Liver (tissue), 8 donors: ENCODE measurements at regions not wholly inside any gene's neighbourhood (a gene's known extent, or its start where the extent isn't known, plus 50 kb on each side); places are given as distances from the start of the nearest gene placed in this dataset.

Experiments used
- DNase-seq: peaks from one replicate; pipeline ENCODE4 v3.0.0-alpha.2; 2017; ENCODE audit warnings: low spot score
- H3K27ac ChIP-seq, 2 donors: one replicate each; pipeline ENCODE4 v1.7.0; 2013; ENCODE audit warnings: inconsistent platforms in 2 of 2, low read length in 2 of 2, control low read depth in 1 of 2, low read depth in 1 of 2, mild to moderate bottlenecking in 1 of 2
- H3K27me3 ChIP-seq, 4 donors: one replicate each; pipeline versions ENCODE4 v1.6.1 to v1.7.0; 2013; ENCODE audit warnings: low read length in 3 of 4, inconsistent platforms in 1 of 4, mild to moderate bottlenecking in 1 of 4, moderate library complexity in 1 of 4; ENCODE audit not compliant: control insufficient read depth in 4 of 4, insufficient read depth in 4 of 4
- H3K36me3 ChIP-seq, 4 donors: one replicate each; pipeline versions ENCODE4 v1.6.1 to v1.7.0; 2013; ENCODE audit warnings: low read length in 3 of 4, mild to moderate bottlenecking in 3 of 4, low read depth in 1 of 4, moderate library complexity in 1 of 4; ENCODE audit not compliant: control insufficient read depth in 4 of 4, insufficient read depth in 3 of 4
- H3K4me1 ChIP-seq, 4 donors: one replicate each; pipeline versions ENCODE4 v1.6.1 to v1.7.0; 2013; ENCODE audit warnings: low read length in 3 of 4, mild to moderate bottlenecking in 3 of 4, moderate library complexity in 1 of 4; ENCODE audit not compliant: control insufficient read depth in 4 of 4, insufficient read depth in 4 of 4
- H3K4me3 ChIP-seq, 3 donors: one replicate each; pipeline versions ENCODE4 v1.6.1 to v1.7.0; 2013; ENCODE audit warnings: low read length in 3 of 3, control low read depth in 1 of 3, low read depth in 1 of 3, mild to moderate bottlenecking in 1 of 3
- H3K9ac ChIP-seq, 2 donors: one replicate each; pipeline ENCODE4 v1.7.0; 2013; ENCODE audit warnings: low read length in 2 of 2, mild to moderate bottlenecking in 2 of 2, moderate library complexity in 2 of 2, control low read depth in 1 of 2, low read depth in 1 of 2
- H3K9me3 ChIP-seq, 4 donors: one replicate each; pipeline versions ENCODE4 v1.6.1 to v1.7.0; 2013; ENCODE audit warnings: low read length in 3 of 4; ENCODE audit not compliant: control insufficient read depth in 4 of 4
- ATF3 ChIP-seq: IDR thresholded peaks from 2 replicates; pipeline ENCODE4 v1.6.1; 2016; ENCODE audit warnings: antibody characterized with exemption
- CTCF ChIP-seq: fragments of 150-350 bp; IDR thresholded peaks from 2 replicates; pipeline ENCODE4 v1.5.1; 2017; ENCODE audit warnings: improper control_type of control experiment, low read depth, low read length; ENCODE audit not compliant: missing input control
- EGR1 ChIP-seq, 2 donors: IDR thresholded peaks; 2 replicates each; pipeline ENCODE4 v1.6.1; 2016 to 2018; ENCODE audit warnings: antibody characterized with exemption in 2 of 2, low read depth in 2 of 2
- FOXA1 ChIP-seq: IDR thresholded peaks from 2 replicates; pipeline ENCODE4 v1.6.1; 2016; ENCODE audit warnings: antibody characterized with exemption
- FOXA2 ChIP-seq: IDR thresholded peaks from 2 replicates; pipeline ENCODE4 v1.6.1; 2016; ENCODE audit warnings: antibody characterized with exemption
- HNF4A ChIP-seq, 2 donors: conservative IDR thresholded peaks; 2 replicates each; pipeline ENCODE4 v1.6.1; 2016; ENCODE audit warnings: antibody characterized with exemption in 2 of 2, mild to moderate bottlenecking in 2 of 2
- JUND ChIP-seq, 2 donors: IDR thresholded peaks; 2 replicates each; pipeline ENCODE4 v1.6.1; 2016; ENCODE audit warnings: antibody characterized with exemption in 2 of 2
- MAX ChIP-seq: IDR thresholded peaks from 2 replicates; pipeline ENCODE4 v1.6.1; 2016; ENCODE audit warnings: antibody characterized with exemption
- NR2F2 ChIP-seq: IDR thresholded peaks from 2 replicates; pipeline ENCODE4 v1.6.1; 2016; ENCODE audit warnings: antibody characterized with exemption
- RAD21 ChIP-seq, 2 donors: IDR thresholded peaks; 2 replicates each; pipeline ENCODE4 v1.6.1; 2016; ENCODE audit warnings: antibody characterized with exemption in 2 of 2, mild to moderate bottlenecking in 2 of 2
- REST ChIP-seq: IDR thresholded peaks from 2 replicates; pipeline ENCODE4 v1.6.1; 2016; ENCODE audit warnings: antibody characterized with exemption, mild to moderate bottlenecking
- RXRA ChIP-seq, 2 donors: IDR thresholded peaks; 2 replicates each; pipeline ENCODE4 v1.6.1; 2017 to 2018; ENCODE audit warnings: antibody characterized with exemption in 2 of 2, mild to moderate bottlenecking in 1 of 2
- SP1 ChIP-seq: IDR thresholded peaks from 2 replicates; pipeline ENCODE4 v1.6.1; 2018; ENCODE audit warnings: antibody characterized with exemption, mild to moderate bottlenecking
- TAF1 ChIP-seq: conservative IDR thresholded peaks from 2 replicates; pipeline ENCODE4 v1.6.1; 2016; ENCODE audit warnings: antibody characterized with exemption, mild to moderate bottlenecking
- YY1 ChIP-seq: IDR thresholded peaks from 2 replicates; pipeline ENCODE4 v1.6.1; 2016; ENCODE audit warnings: antibody characterized with exemption, mild to moderate bottlenecking
- WGBS: extraction: QIAGEN DNeasy Blood & Tissue Kit; methylation state at CpG from one replicate; pipeline ENCODE4 v1.1.7; 2013; 5-methylcytosine and 5-hydroxymethylcytosine counted together
- donor health status: healthy.
- donor health status: healthy.
- donor health status: healthy.
- donor health status: healthy.
- donor health status: healthy.

GRCh38 chr2:12895017-12895416, 178.3 kb downstream of the TRIB2 start (continued):
- TF ChIP-seq CTCF (no peak), FOXA1 (no peak), ATF3 (no peak), HNF4A (conservative IDR thresholded peaks at IDR 0.05) (no peak), NR2F2 (no peak), MAX (no peak), TAF1 (no peak), YY1 (no peak), RAD21 (IDR thresholded peaks at IDR 0.05) (no peak)

GRCh38 chr2:12896318-12896982, 179.7 kb downstream of the TRIB2 start:
- H3K36me3 ChIP-seq = no peaks in the 10 kb centered on the region
- DNase-seq = no peak
- H3K9me3 ChIP-seq = peaks cover 0 to 16% (median 8%) of the 10 kb centered on the region in 4 donors
- no peak overlapping the region for H3K27ac ChIP-seq
- TF ChIP-seq YY1 = no peak
- no peak for TF ChIP-seq CTCF
- peak in 1 of 2 donors; percentile 49 for TF ChIP-seq RXRA (IDR thresholded peaks at IDR 0.05)
- TF ChIP-seq JUND (IDR thresholded peaks at IDR 0.05) = no peak
- no peak for TF ChIP-seq ATF3
- peak; percentile 95 for TF ChIP-seq NR2F2
- TF ChIP-seq RAD21 (IDR thresholded peaks at IDR 0.05) = peak in 1 of 2 donors; percentile 27
- TF ChIP-seq SP1 = peak; percentile 39
- H3K4me1 ChIP-seq = no peaks in the 10 kb centered on the region
- no peaks in the 10 kb centered on the region for H3K27me3 ChIP-seq
- no peak overlapping the region for H3K9ac ChIP-seq
- H3K4me3 ChIP-seq = no peak overlapping the region
- 80% methylated on average over 4 of the region's 4 CpGs for WGBS

- DNase-seq = no peak
- no peak overlapping the region for H3K27ac ChIP-seq
- H3K4me1 ChIP-seq = no peaks in the 10 kb centered on the region
- H3K27me3 ChIP-seq = no peaks in the 10 kb centered on the region
- H3K9me3 ChIP-seq = peaks cover 0 to 11% (median 5%) of the 10 kb centered on the region in 4 donors
- TF ChIP-seq CTCF (no peak), SP1 (no peak), RXRA (IDR thresholded peaks at IDR 0.05) (no peak), YY1 (no peak), HNF4A (conservative IDR thresholded peaks at IDR 0.05) (no peak), JUND (IDR thresholded peaks at IDR 0.05) (no peak), RAD21 (IDR thresholded peaks at IDR 0.05) (no peak), EGR1 (IDR thresholded peaks at IDR 0.05; ENCODE audit: low read depth in 2 of 2) (no peak), MAX (no peak), REST (no peak), NR2F2 (no peak), FOXA2 (no peak), FOXA1 (no peak)
- no peaks in the 10 kb centered on the region for H3K36me3 ChIP-seq
- H3K9ac ChIP-seq = no peak overlapping the region
- 45% methylated on average over 1 of the region's 1 CpG for WGBS
- no peak overlapping the region for H3K4me3 ChIP-seq
Observed at GRCh38 chr2:12897181-12897580, 180.4 kb downstream of the TRIB2 start.
